GM18909 (cell line): ENCODE measurements at regions not wholly inside any gene's neighbourhood (a gene's known extent, or its start where the extent isn't known, plus 50 kb on each side); places are given as distances from the start of the nearest gene placed in this dataset.

Experiments
- ATAC-seq: cut with Tn5 transposase; IDR thresholded peaks from one replicate; pipeline ENCODE4 v1.9.1; 2021; ENCODE audit warnings: mild to moderate bottlenecking; ENCODE audit not compliant: unreplicated experiment, poor library complexity

DNA sequence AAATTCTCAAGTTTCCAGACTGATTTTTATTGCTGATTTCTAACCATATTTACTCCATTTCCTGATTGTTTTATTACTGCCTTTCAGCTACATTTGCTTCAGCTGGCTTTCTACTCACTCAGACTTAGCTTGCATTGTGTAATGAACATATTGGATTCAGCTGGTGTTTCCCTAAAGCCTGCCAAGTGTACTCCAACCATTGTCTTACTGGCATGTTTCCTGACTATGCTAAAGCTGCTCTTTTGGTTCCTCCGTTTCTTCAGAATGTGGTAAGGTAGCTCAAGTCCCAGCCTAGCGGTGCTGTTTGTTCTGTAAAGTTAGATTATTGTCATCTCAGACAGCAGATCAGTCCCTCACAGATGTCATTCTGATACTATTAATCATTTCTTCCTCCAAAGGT lies 53.1 kb upstream of the GLRA2 start:
- ATAC-seq: no peak

DNA sequence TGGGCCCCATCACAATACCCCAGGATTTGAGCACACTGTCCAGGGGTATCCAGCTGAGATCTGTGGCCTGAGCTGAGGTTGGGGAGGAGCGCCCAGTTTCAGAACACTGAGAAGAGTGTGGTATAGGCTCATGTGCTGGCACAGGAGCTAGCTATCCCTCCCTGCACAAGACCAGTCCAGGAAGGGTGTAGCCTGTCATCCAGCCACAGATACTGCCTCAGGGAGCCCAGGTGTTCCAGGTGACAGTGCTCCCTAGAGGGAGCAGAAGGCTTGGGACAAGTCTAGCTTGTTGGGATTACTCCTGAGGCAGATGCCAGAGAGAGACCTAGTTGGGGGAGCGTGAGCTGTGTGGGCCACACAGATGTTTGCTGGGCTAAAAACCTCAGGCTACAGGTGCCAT lies 79.6 kb upstream of the GLRA2 start:
- ATAC-seq: no peak

DNA sequence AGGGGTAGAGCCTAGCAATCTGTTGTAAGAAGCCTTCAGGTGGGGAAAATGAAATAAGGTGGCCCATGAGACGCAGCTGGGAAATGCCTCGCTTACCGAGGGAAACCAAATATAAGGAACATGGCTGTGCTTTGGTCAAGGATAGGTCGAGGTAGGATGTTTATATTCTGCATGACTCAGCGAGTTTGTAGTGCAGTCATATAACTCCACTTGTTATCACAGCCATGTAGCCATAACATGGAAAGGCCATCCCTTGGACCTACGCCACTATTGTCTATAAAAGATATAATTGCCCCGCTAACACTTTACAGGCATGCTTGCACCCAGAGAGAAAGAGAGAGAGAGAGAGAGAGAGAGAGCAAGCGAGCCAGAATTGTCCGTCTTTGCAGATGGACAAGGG lies 80.9 kb upstream of the GLRA2 start:
- no peak for ATAC-seq

DNA sequence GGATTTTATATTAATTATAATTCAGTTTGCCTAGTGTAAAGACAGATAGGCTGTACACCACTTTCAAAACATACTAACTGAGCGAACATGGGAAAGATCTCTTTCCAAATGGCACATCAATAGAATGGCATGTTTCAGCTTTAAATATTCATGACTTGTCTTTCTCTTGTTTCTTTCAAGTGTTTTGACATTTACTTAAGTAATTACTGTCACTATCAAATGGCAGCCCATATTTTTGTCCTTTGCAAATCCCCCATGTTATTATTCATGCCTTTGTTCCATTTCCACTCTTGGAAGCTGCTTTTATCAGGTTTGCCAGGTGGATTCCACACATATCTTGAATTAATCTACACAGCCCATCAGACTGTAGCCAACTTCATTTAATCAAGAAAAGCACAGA lies 89.2 kb upstream of the GLRA2 start:
- no peak for ATAC-seq

DNA sequence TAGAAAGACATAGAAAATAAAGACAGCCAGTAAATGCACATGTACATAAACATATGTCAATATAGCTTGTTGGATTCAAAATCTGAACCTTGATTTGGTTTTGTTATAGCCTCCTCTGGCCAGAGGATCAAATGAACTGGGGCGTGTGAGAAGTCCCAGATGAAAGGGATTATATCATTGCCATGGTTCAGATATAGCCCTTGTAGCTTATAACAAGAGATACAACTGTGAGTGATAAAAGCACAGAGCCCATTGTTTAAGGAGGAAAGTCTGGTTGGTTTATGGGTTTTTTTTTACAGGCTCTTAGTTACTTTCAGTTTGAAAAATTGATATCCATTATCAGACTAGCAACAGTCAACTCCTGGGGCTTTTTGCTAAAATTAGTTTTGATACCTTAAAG lies 101.7 kb upstream of the GLRA2 start:
- ATAC-seq: no peak

DNA sequence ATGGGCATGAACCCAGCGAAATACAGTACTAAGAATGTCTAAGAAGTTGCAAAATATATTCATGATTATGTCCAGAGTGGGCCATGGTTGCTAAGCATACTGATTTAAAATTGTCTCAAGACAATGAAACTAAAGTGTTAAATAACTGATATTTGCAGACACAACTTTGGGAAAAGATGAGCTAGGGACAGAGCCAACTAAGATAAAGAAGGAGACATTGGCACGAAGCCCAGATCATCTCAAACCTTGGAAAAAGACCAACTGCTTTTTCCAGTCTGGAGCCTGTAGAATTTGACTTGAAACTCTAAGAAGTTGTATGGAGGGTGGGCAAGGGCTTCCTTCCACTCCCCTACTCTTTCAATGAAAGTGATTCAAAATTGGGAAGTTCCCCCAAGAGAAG lies 108.5 kb upstream of the GLRA2 start:
- no peak for ATAC-seq

DNA sequence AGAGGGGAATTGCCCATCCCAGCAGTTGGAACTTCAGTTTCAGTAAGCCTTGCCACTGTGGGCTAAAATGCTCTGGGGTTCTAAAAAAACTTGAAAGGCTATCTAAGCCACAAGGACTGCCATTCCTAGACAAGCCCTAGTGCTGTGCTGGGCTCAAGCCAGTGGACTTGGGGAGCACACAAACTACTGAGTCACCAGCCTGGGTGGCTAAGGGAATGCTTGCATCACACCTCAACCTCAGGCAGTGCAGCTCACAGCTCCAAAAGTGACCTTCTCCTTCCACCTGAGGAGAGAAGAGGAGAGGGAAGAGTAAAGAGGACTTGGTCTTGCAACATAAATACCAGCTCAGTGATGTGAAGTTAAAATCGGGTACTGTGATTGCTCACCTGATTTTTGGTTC lies 116.7 kb upstream of the GLRA2 start:
- ATAC-seq: no peak

DNA sequence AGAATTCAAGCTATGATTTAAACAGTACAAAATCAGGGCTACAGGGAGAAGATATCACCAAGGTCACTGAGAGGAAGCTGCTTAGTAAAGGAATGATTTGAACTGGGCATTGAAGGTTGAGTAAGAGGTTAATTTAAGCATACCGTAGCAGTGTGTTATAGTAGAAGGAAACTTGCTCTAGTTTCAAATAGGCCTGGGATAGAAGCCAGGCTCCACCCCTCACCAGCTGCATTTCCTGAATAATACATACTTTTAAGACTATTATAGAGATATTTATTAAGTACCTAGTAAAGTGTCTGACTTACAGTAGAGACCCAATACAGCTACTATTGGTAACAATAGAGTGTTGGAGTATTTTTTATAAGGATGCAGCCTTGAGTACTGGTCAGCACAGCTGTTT lies 118.0 kb upstream of the GLRA2 start:
- ATAC-seq: no peak

DNA sequence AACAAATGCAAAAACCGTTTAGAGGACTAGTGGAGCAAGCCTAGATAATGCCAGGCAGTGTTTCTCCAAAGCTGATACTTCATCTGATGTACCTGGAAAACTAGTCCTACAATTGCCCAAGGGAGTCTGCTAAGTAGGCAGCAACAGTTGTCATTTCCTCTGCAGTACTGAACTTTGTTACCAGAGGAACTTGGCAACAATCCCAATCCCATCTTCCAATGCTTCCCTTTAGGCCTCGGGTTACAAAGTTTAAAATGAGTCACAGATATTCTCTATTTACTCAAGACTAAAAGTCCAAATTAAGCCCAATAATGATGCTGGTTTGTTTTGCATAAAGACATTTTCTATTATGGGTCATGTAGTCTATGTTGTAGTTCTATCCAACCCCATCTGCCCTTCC lies 120.0 kb upstream of the GLRA2 start:
- no peak for ATAC-seq

DNA sequence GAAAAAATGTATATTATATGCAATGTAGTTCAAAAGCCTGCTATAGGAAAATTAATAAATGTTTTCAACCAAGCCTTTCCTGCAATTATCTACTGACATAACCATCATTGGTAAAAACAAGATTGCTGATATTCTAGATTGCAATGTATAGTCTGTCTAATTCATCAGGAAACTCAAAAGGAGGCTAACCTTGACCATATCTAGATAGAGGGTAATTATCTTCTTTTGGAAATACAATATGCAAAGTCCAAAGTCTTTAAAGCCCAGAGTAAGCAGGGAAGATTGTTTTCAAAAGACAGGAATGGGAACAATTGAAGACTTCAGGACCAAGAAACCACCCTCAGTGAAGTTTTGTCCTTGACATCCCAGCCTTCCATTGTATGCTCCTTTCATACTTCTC lies 123.1 kb upstream of the GLRA2 start:
- no peak for ATAC-seq

DNA sequence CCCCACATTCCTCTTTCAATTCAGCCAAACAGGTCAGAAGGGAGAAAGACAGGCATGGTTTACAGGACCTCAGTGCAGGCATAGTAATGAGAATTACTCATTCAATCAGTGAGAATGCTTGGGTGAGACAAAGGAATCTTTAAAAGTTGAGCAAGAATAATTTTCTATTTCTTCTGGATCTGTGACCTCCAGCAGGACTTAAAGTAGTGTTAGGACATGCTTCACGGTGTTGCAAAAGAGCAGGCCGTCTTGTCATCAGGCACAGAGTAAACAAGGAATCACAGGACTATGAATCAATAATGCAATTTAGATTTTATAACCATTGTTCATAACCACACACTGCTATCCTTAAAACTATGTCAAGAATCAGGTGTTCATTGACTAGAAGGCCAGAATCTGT lies 130.6 kb upstream of the GLRA2 start:
- no peak for ATAC-seq

DNA sequence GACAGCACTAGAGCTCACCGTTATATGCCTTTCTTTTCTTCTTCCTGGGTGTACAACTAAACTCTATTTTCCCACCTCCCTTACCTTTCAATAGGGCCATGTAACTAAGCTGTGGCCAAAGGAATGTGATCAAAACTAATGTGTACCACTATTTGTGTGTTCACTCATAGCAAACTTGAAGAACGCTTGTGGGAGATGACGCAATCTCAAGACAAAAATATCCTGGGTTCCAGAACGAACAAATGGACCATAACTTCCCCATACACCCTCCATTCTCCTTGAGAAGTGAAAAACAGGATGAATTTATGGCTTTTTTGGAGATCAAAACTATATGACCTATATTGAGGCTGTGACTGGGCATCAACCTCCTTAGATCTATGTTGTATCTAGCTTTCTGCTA lies 139.7 kb upstream of the GLRA2 start:
- no peak for ATAC-seq

DNA sequence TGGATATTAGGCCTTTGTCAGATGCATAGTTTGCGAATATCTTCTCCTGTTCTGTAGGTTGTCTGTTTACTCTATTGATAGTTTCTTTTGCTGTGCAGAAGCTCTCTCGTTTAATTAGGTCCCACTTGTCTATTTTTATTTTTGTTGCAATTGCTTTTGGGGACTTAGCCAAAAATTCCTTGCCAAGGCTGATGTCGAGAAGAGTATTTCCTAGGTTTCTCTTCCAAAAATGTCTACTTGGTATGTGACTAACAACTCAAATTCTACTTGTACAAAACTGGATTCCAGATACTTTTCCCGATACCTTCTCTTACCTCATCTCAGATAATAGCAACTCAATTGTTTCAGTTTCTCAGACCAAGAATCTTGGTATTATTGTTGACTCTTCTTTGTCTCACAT lies 142.4 kb upstream of the GLRA2 start:
- ATAC-seq: no peak

DNA sequence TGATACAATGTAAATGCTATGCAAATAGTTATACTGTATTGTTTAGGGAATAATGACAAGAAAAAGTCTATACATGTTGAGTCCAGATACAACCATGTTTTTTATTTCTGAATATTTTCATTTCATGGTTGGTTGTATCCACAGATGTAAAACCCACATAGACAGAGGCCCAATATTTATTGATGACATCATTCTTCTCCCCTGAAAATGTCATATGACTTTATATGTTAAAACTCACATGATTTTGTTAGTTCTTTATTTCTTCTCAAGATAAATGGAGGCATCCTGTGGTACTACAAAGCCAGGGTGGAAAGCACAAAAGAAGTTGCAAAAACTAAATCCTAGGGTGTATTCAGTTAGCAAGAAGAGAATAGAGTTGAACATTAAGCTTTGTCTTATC lies 149.3 kb upstream of the GLRA2 start:
- no peak for ATAC-seq

DNA sequence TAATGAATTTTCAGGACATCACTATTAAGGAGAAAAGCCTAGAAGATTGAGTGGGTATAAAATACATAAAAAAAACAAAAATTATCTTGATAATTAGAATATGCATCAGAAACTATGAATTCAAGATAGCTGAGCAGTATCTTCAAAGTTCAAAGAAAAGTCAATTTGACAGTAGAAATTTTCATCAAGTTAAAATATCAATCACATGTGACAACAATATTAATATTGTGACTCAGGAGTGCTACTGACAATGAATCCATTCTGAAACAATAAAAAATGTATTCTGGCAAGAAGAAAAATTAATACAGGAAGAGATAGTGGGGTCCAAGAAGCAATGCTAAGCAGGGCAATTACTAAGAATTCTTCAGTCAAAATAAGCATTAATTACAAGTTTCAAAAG lies 151.9 kb upstream of the GLRA2 start:
- no peak for ATAC-seq

DNA sequence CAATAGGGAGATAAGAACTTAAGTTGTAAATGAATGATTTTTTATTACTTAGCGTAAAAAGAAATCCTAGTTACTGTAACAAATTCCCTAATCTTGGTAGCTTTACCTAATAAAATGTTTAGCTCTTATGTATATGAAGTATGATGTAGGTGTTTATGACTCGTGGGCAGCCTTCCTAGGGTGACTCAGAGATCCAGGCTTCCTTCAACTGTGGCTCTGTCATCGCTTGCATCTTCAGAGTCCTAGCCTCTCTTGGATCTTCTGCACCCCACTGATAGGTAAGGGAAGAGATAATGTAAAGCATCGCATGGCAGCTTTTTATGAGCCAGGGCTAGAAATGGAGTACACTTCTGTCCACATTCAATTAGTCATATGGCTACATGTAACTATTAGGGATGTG lies 165.6 kb upstream of the GLRA2 start:
- no peak for ATAC-seq

DNA sequence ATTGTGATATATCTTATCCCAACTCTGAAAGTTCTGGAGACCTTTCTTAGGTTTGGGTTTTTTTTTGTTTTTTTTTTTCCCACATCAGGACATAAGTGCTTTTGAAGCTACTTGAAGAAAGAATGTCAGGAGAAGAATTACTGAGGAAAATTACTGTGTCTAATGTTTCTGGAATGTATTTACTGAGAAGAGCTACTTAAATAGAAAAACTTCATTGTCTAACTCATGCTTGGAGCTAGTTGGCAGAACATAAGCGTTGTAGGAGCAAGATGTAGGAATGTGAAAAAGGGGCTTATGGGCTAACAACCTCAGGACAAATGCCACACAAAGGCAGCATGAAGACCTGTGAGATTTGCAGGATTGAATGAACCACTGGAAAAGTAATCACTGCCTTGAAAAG lies 166.6 kb upstream of the GLRA2 start:
- ATAC-seq: no peak

DNA sequence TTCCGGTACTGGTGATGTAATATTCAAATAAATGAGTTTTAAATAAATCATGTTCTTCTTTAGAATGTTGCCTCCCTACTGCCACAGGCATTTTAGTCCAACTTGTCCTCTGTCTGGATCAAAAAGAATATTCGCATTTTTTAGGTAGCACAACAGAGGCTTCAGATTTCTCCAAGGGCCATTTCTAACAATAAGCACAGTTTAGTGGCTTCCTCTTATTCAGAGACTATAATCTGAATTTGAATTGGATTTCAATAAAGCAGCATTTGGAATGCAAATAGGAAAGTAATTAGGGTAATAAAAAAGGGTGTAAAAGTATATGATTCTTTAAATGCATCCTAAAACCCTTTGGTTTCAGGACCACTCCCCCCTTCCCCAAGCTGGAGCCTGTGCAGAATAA lies 167.9 kb upstream of the GLRA2 start:
- no peak for ATAC-seq

DNA sequence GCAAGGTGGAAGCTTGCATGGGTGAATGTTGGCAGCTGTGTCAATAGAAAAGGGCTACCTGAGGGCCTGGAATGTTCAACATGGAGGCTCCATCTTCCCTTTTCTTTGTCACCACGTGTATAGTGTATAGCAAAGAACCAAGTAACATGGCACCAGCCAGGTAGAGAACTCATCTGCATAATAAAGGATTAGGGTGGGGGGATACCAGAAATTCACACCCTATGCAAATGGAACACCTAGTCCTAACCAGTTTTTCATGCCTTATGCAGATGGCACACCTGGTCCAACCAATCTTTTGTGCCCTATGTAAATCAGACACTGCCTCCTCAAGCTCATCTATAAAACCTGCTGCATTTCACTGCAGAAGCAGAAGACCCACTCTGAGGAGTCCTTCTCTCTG lies 169.6 kb upstream of the GLRA2 start:
- ATAC-seq: no peak

DNA sequence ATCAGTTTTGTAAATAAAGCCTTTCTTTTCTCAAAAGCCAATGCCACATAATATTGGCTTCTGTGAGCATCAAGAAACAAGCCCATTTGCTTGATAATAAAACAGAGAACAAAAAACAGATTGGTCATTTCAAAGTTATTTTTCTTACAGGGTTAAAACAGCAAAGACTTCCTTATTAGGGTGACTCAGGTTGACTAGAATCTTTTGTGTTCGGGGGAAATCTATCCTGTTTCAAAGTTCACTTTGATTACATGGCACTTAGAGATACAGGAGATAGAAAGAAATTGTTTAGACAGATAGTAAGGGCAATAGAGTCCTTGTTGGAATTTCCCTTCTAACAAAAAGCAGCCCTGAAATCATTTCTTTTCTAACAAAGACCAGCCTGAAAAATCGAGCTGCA lies 170.0 kb upstream of the GLRA2 start:
- ATAC-seq: no peak

DNA sequence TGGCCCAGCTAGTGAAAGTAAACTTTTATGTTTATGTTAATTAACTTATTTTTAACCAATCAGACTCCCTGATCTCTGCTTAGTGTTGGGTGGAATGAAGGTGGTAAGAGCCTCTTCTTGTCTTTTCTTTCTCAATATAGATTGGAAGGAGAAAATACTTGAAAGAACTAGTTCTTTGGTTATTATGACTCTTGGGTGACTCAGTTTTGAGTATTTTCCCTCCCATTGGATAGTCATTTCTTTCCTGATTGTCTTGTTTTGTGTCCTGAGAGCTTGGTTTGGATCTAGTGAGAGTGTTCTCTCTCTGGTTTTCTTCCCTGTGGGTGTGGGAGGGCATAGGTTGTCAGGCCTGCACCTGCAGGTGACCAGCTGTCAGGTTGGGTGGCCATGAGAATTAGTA lies 172.0 kb upstream of the GLRA2 start:
- ATAC-seq: no peak

DNA sequence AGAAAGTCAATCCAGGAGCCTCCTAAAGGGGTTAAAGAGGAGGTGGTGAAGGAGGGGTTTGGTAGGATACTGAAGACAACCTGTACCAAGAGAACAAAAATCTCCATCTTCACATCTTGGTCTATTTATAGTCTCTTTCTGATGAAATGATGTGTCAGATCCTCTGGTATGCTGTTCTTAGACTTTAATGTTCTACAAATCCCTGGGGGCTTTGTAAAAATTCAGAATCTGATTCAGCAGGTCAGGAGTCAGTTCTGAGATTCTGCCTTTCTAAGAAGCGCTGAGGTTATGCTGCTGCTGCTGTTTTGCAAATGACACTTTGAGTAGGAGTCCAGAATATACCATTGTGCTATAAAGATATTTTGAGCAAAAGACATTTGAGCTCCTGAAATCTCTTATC lies 172.9 kb upstream of the GLRA2 start:
- no peak for ATAC-seq

DNA sequence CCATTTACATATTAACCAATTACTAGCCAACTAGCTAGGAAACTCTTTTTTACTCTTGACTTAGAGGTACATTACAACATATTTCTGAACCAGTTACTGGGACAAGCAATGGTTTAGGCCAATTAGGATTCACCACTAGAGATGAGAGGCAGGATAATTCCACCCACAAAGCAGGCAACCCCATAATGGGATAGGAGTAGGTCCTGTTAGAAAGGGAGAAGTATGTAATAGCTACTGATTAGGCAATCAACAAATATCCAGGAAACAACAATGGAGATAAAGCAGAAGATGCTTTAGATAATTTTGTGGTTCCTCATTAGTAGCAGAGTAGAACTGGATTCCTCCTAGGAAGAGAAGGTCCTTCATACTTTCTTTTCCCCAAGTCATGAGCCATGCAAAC lies 173.8 kb upstream of the GLRA2 start:
- no peak for ATAC-seq

DNA sequence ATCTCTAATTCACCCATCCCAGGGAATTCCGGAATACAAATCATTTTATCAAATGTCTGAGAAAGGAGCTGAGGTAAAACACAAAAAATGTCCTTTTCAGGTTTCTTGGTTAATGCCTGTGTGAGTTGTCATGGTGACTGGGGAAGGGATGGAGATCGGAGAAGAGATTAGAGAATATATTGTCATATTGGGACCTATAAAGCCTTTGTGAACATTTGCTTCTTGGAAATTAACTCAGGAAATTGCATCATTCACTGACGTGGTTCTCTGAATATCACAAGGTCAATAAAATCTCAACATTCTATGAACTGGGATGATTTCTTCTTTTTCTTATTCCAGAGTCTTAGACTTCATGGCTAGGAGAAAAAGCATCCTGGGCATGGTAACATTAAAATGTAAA lies 174.8 kb upstream of the GLRA2 start:
- ATAC-seq: no peak
